RWPE1 (cell line): ENCODE measurements at regions not wholly inside any gene's neighbourhood (a gene's known extent, or its start where the extent isn't known, plus 50 kb on each side); places are given as distances from the start of the nearest gene placed in this dataset.

Experiments
- CTCF ChIA-PET: fragments of 350-600 bp; sonication (Branson Sonifier 250); formaldehyde crosslinking; extraction: SDS; loops from one replicate; lab custom pipeline; 2021; lab: Yijun Ruan, JAX
- POLR2A ChIA-PET: fragments of 400-600 bp; formaldehyde crosslinking; extraction: SDS; loops from one replicate; lab custom pipeline; 2020; ENCODE audit warnings: antibody characterized with exemption; ENCODE audit not compliant: low non-redundant PET; lab: Yijun Ruan, JAX
- DNase-seq: peaks from one replicate; pipeline ENCODE4 v3.0.0; 2012; ENCODE audit warnings: low spot score
- H3K27ac ChIP-seq: fragments of 450-650 bp; 2 replicates; pipeline ENCODE4 v1.5.1; 2017
- CTCF ChIP-seq: fragments of 450-650 bp; conservative IDR thresholded peaks from 2 replicates; pipeline ENCODE4 v1.5.1; 2017; ENCODE audit warnings: low read depth, mild to moderate bottlenecking

- CTCF ChIA-PET = no interaction called here
- DNase-seq = no peak
- POLR2A ChIA-PET = no interaction called here
- TF ChIP-seq CTCF = no peak
- H3K27ac ChIP-seq = no peak overlapping the region
Observed at GRCh38 chr11:103530257-103530656, 421.0 kb downstream of the DYNC2H1 start.

GRCh38 chr11:103532133-103532788, 423.0 kb downstream of the DYNC2H1 start:
- no peak for TF ChIP-seq CTCF
- CTCF ChIA-PET = interaction anchor here (0.6 kb wide), 1 partner anchor 9 kb away, joined by 3 read pairs; no protein-coding TSS in a partner anchor
- POLR2A ChIA-PET = no interaction called here
- DNase-seq = peak; percentile 65
- H3K27ac ChIP-seq = no peak overlapping the region

- no peak for TF ChIP-seq CTCF
- no peak for DNase-seq
- CTCF ChIA-PET = no interaction called here
Observed at GRCh38 chr11:103534191-103534590, 425.0 kb downstream of the DYNC2H1 start.

GRCh38 chr11:103534959-103535358, 425.7 kb downstream of the DYNC2H1 start:
- H3K27ac ChIP-seq = no peak overlapping the region
- no peak for DNase-seq
- CTCF ChIA-PET = no interaction called here
- no peak for TF ChIP-seq CTCF
- POLR2A ChIA-PET = no interaction called here

More at GRCh38 chr11:103534191-103534590, 425.0 kb downstream of the DYNC2H1 start:
- no peak overlapping the region for H3K27ac ChIP-seq
- POLR2A ChIA-PET = no interaction called here

- no peak for TF ChIP-seq CTCF
- CTCF ChIA-PET = interaction anchor here (0.9 to 1.4 kb wide), 2 partner anchors 19 to 56 kb away, joined by 3 to 4 read pairs; no protein-coding TSS in a partner anchor
- DNase-seq = no peak
- POLR2A ChIA-PET = no interaction called here
- no peak overlapping the region for H3K27ac ChIP-seq
Observed at GRCh38 chr11:103536335-103536722, 427.1 kb downstream of the DYNC2H1 start.

- ChIA-PET CTCF (no interaction called here), POLR2A (no interaction called here)
- no peak overlapping the region for H3K27ac ChIP-seq
- peak; percentile 15 for DNase-seq
- TF ChIP-seq CTCF = peak; percentile 28
Observed at GRCh38 chr11:103537904-103538502, 428.8 kb downstream of the DYNC2H1 start.
